ENCODE measurements at regions not wholly inside any gene's neighbourhood (a gene's known extent, or its start where the extent isn't known, plus 50 kb on each side); places are given as distances from the start of the nearest gene placed in this dataset.

GRCh38 chr5:116371935-116372334 is 202.7 kb downstream of the SEMA6A start:
- Histone ChIP-seq H3K9ac (ENCODE audit: low read length) (no peak overlapping the region), H3K27ac (ENCODE audit: low read depth, low read length) (no peak overlapping the region), H3K36me3 (ENCODE audit: control insufficient read depth, insufficient read depth, low read length) (no peaks in the 10 kb centered on the region), H2AK5ac (ENCODE audit: low read length) (no peak overlapping the region), H3K56ac (ENCODE audit: low read length) (no peak overlapping the region), H4K8ac (ENCODE audit: low read depth, low read length) (no peak overlapping the region), H3K79me2 (ENCODE audit: control insufficient read depth, insufficient read depth, low read length) (no peaks in the 10 kb centered on the region), H3K4me2 (ENCODE audit: low read length) (no peak overlapping the region), H3K4me3 (ENCODE audit: low read length) (no peak overlapping the region), H3K4me1 (ENCODE audit: control insufficient read depth, low read depth, low read length) (no peaks in the 10 kb centered on the region), H3K4ac (ENCODE audit: low read depth, low read length) (no peak overlapping the region), H3K79me1 (ENCODE audit: low read length) (no peaks in the 10 kb centered on the region), H2BK5ac (ENCODE audit: low read length) (no peak overlapping the region), H2BK120ac (ENCODE audit: low read depth, low read length) (no peak overlapping the region), H3K23ac (ENCODE audit: low read length) (no peak overlapping the region), H3K27me3 (ENCODE audit: insufficient read depth, low read length, poor library complexity) (no peaks in the 10 kb centered on the region), H4K5ac (ENCODE audit: low read length) (no peak overlapping the region), H2BK15ac (replicated peaks; ENCODE audit: low read depth) (no peak overlapping the region), H3K18ac (ENCODE audit: low read length) (no peak overlapping the region)
- no peak for DNase-seq

- no peak overlapping the region for H3K9ac ChIP-seq (ENCODE audit: low read length)
- no peak for DNase-seq
- no peak overlapping the region for H4K8ac ChIP-seq (ENCODE audit: low read depth, low read length)
- no peaks in the 10 kb centered on the region for H3K79me2 ChIP-seq (ENCODE audit: control insufficient read depth, insufficient read depth, low read length)
- H2BK120ac ChIP-seq (ENCODE audit: low read depth, low read length): no peak overlapping the region
- H2BK5ac ChIP-seq (ENCODE audit: low read length): no peak overlapping the region
- no peak overlapping the region for H4K5ac ChIP-seq (ENCODE audit: low read length)
- no peak overlapping the region for H2AK5ac ChIP-seq (ENCODE audit: low read length)
- H3K36me3 ChIP-seq (ENCODE audit: control insufficient read depth, insufficient read depth, low read length): no peaks in the 10 kb centered on the region
- no peak overlapping the region for H3K4ac ChIP-seq (ENCODE audit: low read depth, low read length)
- no peaks in the 10 kb centered on the region for H3K79me1 ChIP-seq (ENCODE audit: low read length)
- no peak overlapping the region for H2BK15ac ChIP-seq (replicated peaks; ENCODE audit: low read depth)
- H3K27ac ChIP-seq (ENCODE audit: low read depth, low read length): no peak overlapping the region
- no CpG with 5 or more reads among the region's 2 CpGs for WGBS (ENCODE audit: extremely low coverage, insufficient coverage, low lambda C conversion rate)
- no peak overlapping the region for H3K4me3 ChIP-seq (ENCODE audit: low read length)
- H3K4me2 ChIP-seq (ENCODE audit: low read length): no peak overlapping the region
- H3K23ac ChIP-seq (ENCODE audit: low read length): no peak overlapping the region
- H3K4me1 ChIP-seq (ENCODE audit: control insufficient read depth, low read depth, low read length): no peaks in the 10 kb centered on the region
- no peaks in the 10 kb centered on the region for H3K27me3 ChIP-seq (ENCODE audit: insufficient read depth, low read length, poor library complexity)
- no peak overlapping the region for H3K56ac ChIP-seq (ENCODE audit: low read length)
- no peak overlapping the region for H3K18ac ChIP-seq (ENCODE audit: low read length)
Observed at GRCh38 chr5:116371431-116371830, 203.2 kb downstream of the SEMA6A start.

- Histone ChIP-seq H3K79me1 (ENCODE audit: low read length) (no peaks in the 10 kb centered on the region), H3K18ac (ENCODE audit: low read length) (no peak overlapping the region), H2AK5ac (ENCODE audit: low read length) (no peak overlapping the region), H3K23ac (ENCODE audit: low read length) (no peak overlapping the region), H3K27ac (ENCODE audit: low read depth, low read length) (no peak overlapping the region), H2BK120ac (ENCODE audit: low read depth, low read length) (no peak overlapping the region), H3K4me3 (ENCODE audit: low read length) (no peak overlapping the region), H3K36me3 (ENCODE audit: control insufficient read depth, insufficient read depth, low read length) (no peaks in the 10 kb centered on the region), H3K4me1 (ENCODE audit: control insufficient read depth, low read depth, low read length) (no peaks in the 10 kb centered on the region), H3K79me2 (ENCODE audit: control insufficient read depth, insufficient read depth, low read length) (no peaks in the 10 kb centered on the region), H3K9ac (ENCODE audit: low read length) (no peak overlapping the region), H2BK5ac (ENCODE audit: low read length) (no peak overlapping the region), H2BK15ac (replicated peaks; ENCODE audit: low read depth) (no peak overlapping the region), H3K27me3 (ENCODE audit: insufficient read depth, low read length, poor library complexity) (no peaks in the 10 kb centered on the region), H3K4ac (ENCODE audit: low read depth, low read length) (no peak overlapping the region), H3K4me2 (ENCODE audit: low read length) (no peak overlapping the region), H4K5ac (ENCODE audit: low read length) (no peak overlapping the region), H3K56ac (ENCODE audit: low read length) (no peak overlapping the region), H4K8ac (ENCODE audit: low read depth, low read length) (no peak overlapping the region)
- no peak for DNase-seq
- WGBS (ENCODE audit: extremely low coverage, insufficient coverage, low lambda C conversion rate): no CpG with 5 or more reads among the region's 2 CpGs
Observed at GRCh38 chr5:116370886-116371285, 203.7 kb downstream of the SEMA6A start.

GRCh38 chr5:116370149-116370548 is 204.5 kb downstream of the SEMA6A start:
- Histone ChIP-seq H3K36me3 (ENCODE audit: control insufficient read depth, insufficient read depth, low read length) (no peaks in the 10 kb centered on the region), H3K79me2 (ENCODE audit: control insufficient read depth, insufficient read depth, low read length) (no peaks in the 10 kb centered on the region), H2BK5ac (ENCODE audit: low read length) (no peak overlapping the region), H3K4me1 (ENCODE audit: control insufficient read depth, low read depth, low read length) (no peaks in the 10 kb centered on the region), H3K23ac (ENCODE audit: low read length) (no peak overlapping the region), H4K8ac (ENCODE audit: low read depth, low read length) (no peak overlapping the region), H3K56ac (ENCODE audit: low read length) (no peak overlapping the region), H3K18ac (ENCODE audit: low read length) (no peak overlapping the region), H3K9ac (ENCODE audit: low read length) (no peak overlapping the region), H2BK120ac (ENCODE audit: low read depth, low read length) (no peak overlapping the region), H2BK15ac (replicated peaks; ENCODE audit: low read depth) (no peak overlapping the region), H2AK5ac (ENCODE audit: low read length) (no peak overlapping the region), H3K4me2 (ENCODE audit: low read length) (no peak overlapping the region), H3K27ac (ENCODE audit: low read depth, low read length) (no peak overlapping the region), H3K27me3 (ENCODE audit: insufficient read depth, low read length, poor library complexity) (no peaks in the 10 kb centered on the region), H3K79me1 (ENCODE audit: low read length) (no peaks in the 10 kb centered on the region), H3K4ac (ENCODE audit: low read depth, low read length) (no peak overlapping the region), H3K4me3 (ENCODE audit: low read length) (no peak overlapping the region), H4K5ac (ENCODE audit: low read length) (no peak overlapping the region)
- DNase-seq: no peak
- no CpG with 5 or more reads among the region's 4 CpGs for WGBS (ENCODE audit: extremely low coverage, insufficient coverage, low lambda C conversion rate)

GRCh38 chr5:116365006-116365496 is 209.6 kb downstream of the SEMA6A start:
- no peak overlapping the region for H3K4ac ChIP-seq (ENCODE audit: low read depth, low read length)
- H3K56ac ChIP-seq (ENCODE audit: low read length): no peak overlapping the region
- no peak overlapping the region for H2BK120ac ChIP-seq (ENCODE audit: low read depth, low read length)
- H3K36me3 ChIP-seq (ENCODE audit: control insufficient read depth, insufficient read depth, low read length): no peaks in the 10 kb centered on the region
- H2AK5ac ChIP-seq (ENCODE audit: low read length): no peak overlapping the region
- H3K4me2 ChIP-seq (ENCODE audit: low read length): no peak overlapping the region
- no peak for DNase-seq
- no peaks in the 10 kb centered on the region for H3K4me1 ChIP-seq (ENCODE audit: control insufficient read depth, low read depth, low read length)
- WGBS (ENCODE audit: extremely low coverage, insufficient coverage, low lambda C conversion rate): no CpG with 5 or more reads among the region's 3 CpGs
- no peak overlapping the region for H3K9ac ChIP-seq (ENCODE audit: low read length)
- H4K8ac ChIP-seq (ENCODE audit: low read depth, low read length): no peak overlapping the region
- H3K27me3 ChIP-seq (ENCODE audit: insufficient read depth, low read length, poor library complexity): no peaks in the 10 kb centered on the region
- no peak overlapping the region for H3K18ac ChIP-seq (ENCODE audit: low read length)
- H3K27ac ChIP-seq (ENCODE audit: low read depth, low read length): no peak overlapping the region
- no peaks in the 10 kb centered on the region for H3K79me1 ChIP-seq (ENCODE audit: low read length)
- H2BK5ac ChIP-seq (ENCODE audit: low read length): no peak overlapping the region
- no peak overlapping the region for H3K4me3 ChIP-seq (ENCODE audit: low read length)
- H2BK15ac ChIP-seq (replicated peaks; ENCODE audit: low read depth): no peak overlapping the region
- H4K5ac ChIP-seq (ENCODE audit: low read length): no peak overlapping the region
- H3K23ac ChIP-seq (ENCODE audit: low read length): no peak overlapping the region
- H3K79me2 ChIP-seq (ENCODE audit: control insufficient read depth, insufficient read depth, low read length): no peaks in the 10 kb centered on the region

GRCh38 chr5:116363780-116364179 is 210.8 kb downstream of the SEMA6A start:
- Histone ChIP-seq H3K79me2 (ENCODE audit: control insufficient read depth, insufficient read depth, low read length) (no peaks in the 10 kb centered on the region), H4K8ac (ENCODE audit: low read depth, low read length) (no peak overlapping the region), H2BK15ac (replicated peaks; ENCODE audit: low read depth) (no peak overlapping the region), H2AK5ac (ENCODE audit: low read length) (no peak overlapping the region), H2BK120ac (ENCODE audit: low read depth, low read length) (no peak overlapping the region), H3K4me2 (ENCODE audit: low read length) (no peak overlapping the region), H3K79me1 (ENCODE audit: low read length) (no peaks in the 10 kb centered on the region), H3K27ac (ENCODE audit: low read depth, low read length) (no peak overlapping the region), H3K36me3 (ENCODE audit: control insufficient read depth, insufficient read depth, low read length) (no peaks in the 10 kb centered on the region), H3K18ac (ENCODE audit: low read length) (no peak overlapping the region), H3K23ac (ENCODE audit: low read length) (no peak overlapping the region), H3K4me1 (ENCODE audit: control insufficient read depth, low read depth, low read length) (no peaks in the 10 kb centered on the region), H3K56ac (ENCODE audit: low read length) (no peak overlapping the region), H3K4me3 (ENCODE audit: low read length) (no peak overlapping the region), H4K5ac (ENCODE audit: low read length) (no peak overlapping the region), H2BK5ac (ENCODE audit: low read length) (no peak overlapping the region), H3K27me3 (ENCODE audit: insufficient read depth, low read length, poor library complexity) (no peaks in the 10 kb centered on the region), H3K4ac (ENCODE audit: low read depth, low read length) (no peak overlapping the region), H3K9ac (ENCODE audit: low read length) (no peak overlapping the region)
- 100% methylated on average over 1 of the region's 1 CpG for WGBS (ENCODE audit: extremely low coverage, insufficient coverage, low lambda C conversion rate)
- DNase-seq: no peak

Measured in mesendoderm (in vitro differentiated cells).